ENCODE measurements at regions not wholly inside any gene's neighbourhood (a gene's known extent, or its start where the extent isn't known, plus 50 kb on each side); places are given as distances from the start of the nearest gene placed in this dataset.

DNA sequence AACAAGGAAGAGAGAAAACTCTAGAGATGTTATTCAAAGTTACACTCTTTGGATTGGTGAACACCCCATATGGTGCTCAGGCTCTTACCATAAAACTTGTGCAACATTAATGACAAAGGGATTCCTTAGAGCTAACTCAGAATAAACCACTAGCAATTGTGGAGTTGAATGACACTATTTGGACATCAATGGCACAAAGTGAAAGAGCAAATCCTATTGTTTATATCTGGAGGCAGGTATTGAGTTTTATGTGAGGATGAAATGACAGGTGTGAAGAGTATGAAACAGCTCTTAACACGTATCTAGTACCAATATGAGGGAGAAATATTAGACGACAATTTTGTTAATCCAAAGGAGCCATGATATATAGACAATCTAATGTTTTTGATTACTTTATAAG is 584.9 kb upstream of the PBX1 start (continued):
- TF ChIP-seq, protein P1, sequence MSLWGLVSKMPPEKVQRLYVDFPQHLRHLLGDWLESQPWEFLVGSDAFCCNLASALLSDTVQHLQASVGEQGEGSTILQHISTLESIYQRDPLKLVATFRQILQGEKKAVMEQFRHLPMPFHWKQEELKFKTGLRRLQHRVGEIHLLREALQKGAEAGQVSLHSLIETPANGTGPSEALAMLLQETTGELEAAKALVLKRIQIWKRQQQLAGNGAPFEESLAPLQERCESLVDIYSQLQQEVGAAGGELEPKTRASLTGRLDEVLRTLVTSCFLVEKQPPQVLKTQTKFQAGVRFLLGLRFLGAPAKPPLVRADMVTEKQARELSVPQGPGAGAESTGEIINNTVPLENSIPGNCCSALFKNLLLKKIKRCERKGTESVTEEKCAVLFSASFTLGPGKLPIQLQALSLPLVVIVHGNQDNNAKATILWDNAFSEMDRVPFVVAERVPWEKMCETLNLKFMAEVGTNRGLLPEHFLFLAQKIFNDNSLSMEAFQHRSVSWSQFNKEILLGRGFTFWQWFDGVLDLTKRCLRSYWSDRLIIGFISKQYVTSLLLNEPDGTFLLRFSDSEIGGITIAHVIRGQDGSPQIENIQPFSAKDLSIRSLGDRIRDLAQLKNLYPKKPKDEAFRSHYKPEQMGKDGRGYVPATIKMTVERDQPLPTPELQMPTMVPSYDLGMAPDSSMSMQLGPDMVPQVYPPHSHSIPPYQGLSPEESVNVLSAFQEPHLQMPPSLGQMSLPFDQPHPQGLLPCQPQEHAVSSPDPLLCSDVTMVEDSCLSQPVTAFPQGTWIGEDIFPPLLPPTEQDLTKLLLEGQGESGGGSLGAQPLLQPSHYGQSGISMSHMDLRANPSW (CRISPR knock-in tag; conservative IDR thresholded peaks at IDR 0.05; ENCODE audit: low read depth), result no peak
- TF ChIP-seq, protein P2, sequence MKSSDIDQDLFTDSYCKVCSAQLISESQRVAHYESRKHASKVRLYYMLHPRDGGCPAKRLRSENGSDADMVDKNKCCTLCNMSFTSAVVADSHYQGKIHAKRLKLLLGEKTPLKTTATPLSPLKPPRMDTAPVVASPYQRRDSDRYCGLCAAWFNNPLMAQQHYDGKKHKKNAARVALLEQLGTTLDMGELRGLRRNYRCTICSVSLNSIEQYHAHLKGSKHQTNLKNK (CRISPR knock-in tag; IDR thresholded peaks at IDR 0.05), result no peak
- no peak for TF ChIP-seq RELA (CRISPR knock-in tag; IDR thresholded peaks at IDR 0.05; ENCODE audit: borderline replicate concordance)
- TF ChIP-seq JUN (CRISPR knock-in tag; IDR thresholded peaks at IDR 0.05), result no peak
- TF ChIP-seq, protein P3, sequence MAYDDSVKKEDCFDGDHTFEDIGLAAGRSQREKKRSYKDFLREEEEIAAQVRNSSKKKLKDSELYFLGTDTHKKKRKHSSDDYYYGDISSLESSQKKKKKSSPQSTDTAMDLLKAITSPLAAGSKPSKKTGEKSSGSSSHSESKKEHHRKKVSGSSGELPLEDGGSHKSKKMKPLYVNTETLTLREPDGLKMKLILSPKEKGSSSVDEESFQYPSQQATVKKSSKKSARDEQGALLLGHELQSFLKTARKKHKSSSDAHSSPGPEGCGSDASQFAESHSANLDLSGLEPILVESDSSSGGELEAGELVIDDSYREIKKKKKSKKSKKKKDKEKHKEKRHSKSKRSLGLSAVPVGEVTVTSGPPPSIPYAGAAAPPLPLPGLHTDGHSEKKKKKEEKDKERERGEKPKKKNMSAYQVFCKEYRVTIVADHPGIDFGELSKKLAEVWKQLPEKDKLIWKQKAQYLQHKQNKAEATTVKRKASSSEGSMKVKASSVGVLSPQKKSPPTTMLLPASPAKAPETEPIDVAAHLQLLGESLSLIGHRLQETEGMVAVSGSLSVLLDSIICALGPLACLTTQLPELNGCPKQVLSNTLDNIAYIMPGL (CRISPR knock-in tag; IDR thresholded peaks at IDR 0.05), result no peak

DNA sequence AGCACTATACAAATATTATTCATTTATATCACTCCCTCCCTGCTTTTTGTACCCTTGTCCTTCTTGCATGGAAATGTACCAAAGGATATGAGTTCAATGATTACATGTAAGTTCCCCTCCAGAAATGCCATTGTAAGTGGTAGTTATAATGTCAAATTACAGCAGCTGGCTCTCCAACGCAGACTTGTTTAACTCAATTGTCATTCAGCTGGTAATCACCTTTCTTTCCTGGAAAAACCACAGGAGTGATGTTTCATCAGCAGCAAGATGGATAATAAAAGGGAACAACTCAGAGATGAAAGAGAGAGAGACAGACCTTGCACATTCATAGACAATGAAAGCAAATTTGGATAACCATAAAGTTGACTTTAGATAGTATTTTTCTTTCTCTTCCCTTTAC is 578.6 kb upstream of the PBX1 start:
- peaks cover 10% of the 10 kb centered on the region for H3K4me1 Mint-ChIP-seq
- ChIA-PET POLR2A (no interaction called here), CTCF (no interaction called here)
- no peak for TF ChIP-seq TEAD4 (CRISPR knock-in tag; IDR thresholded peaks at IDR 0.05)
- no peak for TF ChIP-seq CBFB (CRISPR knock-in tag; IDR thresholded peaks at IDR 0.05; ENCODE audit: low read depth)
- TF ChIP-seq MXD4 (CRISPR knock-in tag; IDR thresholded peaks at IDR 0.05; ENCODE audit: borderline replicate concordance), result no peak
- TF ChIP-seq, protein P4, sequence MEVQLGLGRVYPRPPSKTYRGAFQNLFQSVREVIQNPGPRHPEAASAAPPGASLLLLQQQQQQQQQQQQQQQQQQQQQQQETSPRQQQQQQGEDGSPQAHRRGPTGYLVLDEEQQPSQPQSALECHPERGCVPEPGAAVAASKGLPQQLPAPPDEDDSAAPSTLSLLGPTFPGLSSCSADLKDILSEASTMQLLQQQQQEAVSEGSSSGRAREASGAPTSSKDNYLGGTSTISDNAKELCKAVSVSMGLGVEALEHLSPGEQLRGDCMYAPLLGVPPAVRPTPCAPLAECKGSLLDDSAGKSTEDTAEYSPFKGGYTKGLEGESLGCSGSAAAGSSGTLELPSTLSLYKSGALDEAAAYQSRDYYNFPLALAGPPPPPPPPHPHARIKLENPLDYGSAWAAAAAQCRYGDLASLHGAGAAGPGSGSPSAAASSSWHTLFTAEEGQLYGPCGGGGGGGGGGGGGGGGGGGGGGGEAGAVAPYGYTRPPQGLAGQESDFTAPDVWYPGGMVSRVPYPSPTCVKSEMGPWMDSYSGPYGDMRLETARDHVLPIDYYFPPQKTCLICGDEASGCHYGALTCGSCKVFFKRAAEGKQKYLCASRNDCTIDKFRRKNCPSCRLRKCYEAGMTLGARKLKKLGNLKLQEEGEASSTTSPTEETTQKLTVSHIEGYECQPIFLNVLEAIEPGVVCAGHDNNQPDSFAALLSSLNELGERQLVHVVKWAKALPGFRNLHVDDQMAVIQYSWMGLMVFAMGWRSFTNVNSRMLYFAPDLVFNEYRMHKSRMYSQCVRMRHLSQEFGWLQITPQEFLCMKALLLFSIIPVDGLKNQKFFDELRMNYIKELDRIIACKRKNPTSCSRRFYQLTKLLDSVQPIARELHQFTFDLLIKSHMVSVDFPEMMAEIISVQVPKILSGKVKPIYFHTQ (CRISPR knock-in tag; IDR thresholded peaks at IDR 0.05), result no peak
- no peak for TF ChIP-seq ZNF121 (CRISPR knock-in tag; IDR thresholded peaks at IDR 0.05)
- no peak for TF ChIP-seq ZNF317 (CRISPR knock-in tag; IDR thresholded peaks at IDR 0.05; ENCODE audit: borderline replicate concordance, low read depth)
- no peak for TF ChIP-seq TP53 (CRISPR knock-in tag; IDR thresholded peaks at IDR 0.05)
- TF ChIP-seq ATF1 (CRISPR knock-in tag; IDR thresholded peaks at IDR 0.05), result no peak
- no peak for TF ChIP-seq ZNF219 (CRISPR knock-in tag; IDR thresholded peaks at IDR 0.05; ENCODE audit: borderline replicate concordance)
- no peak for TF ChIP-seq FOXK1 (CRISPR knock-in tag; IDR thresholded peaks at IDR 0.05)
- TF ChIP-seq, protein P5, sequence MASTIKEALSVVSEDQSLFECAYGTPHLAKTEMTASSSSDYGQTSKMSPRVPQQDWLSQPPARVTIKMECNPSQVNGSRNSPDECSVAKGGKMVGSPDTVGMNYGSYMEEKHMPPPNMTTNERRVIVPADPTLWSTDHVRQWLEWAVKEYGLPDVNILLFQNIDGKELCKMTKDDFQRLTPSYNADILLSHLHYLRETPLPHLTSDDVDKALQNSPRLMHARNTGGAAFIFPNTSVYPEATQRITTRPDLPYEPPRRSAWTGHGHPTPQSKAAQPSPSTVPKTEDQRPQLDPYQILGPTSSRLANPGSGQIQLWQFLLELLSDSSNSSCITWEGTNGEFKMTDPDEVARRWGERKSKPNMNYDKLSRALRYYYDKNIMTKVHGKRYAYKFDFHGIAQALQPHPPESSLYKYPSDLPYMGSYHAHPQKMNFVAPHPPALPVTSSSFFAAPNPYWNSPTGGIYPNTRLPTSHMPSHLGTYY (CRISPR knock-in tag; IDR thresholded peaks at IDR 0.05), result no peak
- TF ChIP-seq ZNF263 (CRISPR knock-in tag; IDR thresholded peaks at IDR 0.05; ENCODE audit: low read depth), result no peak
- no peaks in the 10 kb centered on the region for H3K27me3 Mint-ChIP-seq (ENCODE audit: low read depth)
- ATAC-seq, result no peak
- no peak for DNase-seq (ENCODE audit: low spot score)
- H3K9me3 Mint-ChIP-seq, result peaks cover 3% of the 10 kb centered on the region; the same call in 1 of the 2 replicates
- no peaks in the 10 kb centered on the region for H3K36me3 Mint-ChIP-seq
- no peak overlapping the region for H3K4me3 Mint-ChIP-seq
- H3K27ac Mint-ChIP-seq, result no peak overlapping the region

All from WTC11 (cell line).